Activated CD8-positive, alpha-beta memory T cell treated with anti-CD3 and anti-CD28 coated beads for 48 hours (primary cell): ENCODE measurements at regions not wholly inside any gene's neighbourhood (a gene's known extent, or its start where the extent isn't known, plus 50 kb on each side); places are given as distances from the start of the nearest gene placed in this dataset.

Experiments
- DNase-seq, 3 experiments: peaks; one replicate each; pipeline ENCODE4 v3.0.0-alpha.2; 2020; ENCODE audit warnings: low read depth in 2 of 3, low spot score in 2 of 3

DNA sequence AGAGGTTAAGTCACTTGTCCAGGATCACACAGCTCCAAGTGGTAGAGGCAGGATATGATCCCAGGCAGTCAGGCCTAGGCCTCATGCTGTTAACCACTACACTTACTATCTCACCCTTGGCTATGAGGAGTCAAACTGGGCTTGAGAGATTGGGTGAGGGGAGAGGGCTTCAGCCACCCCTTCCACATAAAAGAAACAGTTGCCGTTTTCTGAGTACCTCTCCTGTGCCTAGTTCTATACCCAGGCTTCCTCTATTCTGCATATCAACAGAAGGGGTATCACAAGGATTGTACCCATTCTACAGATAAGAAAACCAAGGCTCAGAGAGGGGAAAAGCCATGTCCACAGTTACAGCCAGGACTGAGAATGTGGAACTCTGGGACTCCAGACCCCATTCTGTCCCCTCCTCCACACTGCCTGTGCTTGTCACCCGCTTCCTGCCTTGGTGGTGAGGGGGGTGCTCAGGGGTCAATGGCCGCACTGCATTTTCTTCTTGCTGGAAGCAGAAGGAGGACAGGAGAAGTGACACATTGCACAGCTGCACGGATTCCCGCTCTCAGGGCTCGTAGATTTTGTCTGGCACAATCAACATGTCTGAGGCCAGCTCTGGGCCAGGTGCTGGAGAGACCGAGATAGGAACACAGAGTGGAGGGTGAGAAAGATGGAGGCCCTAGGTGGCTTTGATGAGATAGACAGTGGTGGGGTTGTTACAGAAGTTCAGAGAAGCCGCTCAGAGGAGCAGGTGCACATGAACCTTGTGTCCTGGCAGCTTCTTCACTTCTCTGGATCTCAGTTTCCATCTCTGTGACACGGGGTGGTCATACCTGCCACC is 108.4 kb upstream of the PTPN1 start:
- no peak for DNase-seq

DNA sequence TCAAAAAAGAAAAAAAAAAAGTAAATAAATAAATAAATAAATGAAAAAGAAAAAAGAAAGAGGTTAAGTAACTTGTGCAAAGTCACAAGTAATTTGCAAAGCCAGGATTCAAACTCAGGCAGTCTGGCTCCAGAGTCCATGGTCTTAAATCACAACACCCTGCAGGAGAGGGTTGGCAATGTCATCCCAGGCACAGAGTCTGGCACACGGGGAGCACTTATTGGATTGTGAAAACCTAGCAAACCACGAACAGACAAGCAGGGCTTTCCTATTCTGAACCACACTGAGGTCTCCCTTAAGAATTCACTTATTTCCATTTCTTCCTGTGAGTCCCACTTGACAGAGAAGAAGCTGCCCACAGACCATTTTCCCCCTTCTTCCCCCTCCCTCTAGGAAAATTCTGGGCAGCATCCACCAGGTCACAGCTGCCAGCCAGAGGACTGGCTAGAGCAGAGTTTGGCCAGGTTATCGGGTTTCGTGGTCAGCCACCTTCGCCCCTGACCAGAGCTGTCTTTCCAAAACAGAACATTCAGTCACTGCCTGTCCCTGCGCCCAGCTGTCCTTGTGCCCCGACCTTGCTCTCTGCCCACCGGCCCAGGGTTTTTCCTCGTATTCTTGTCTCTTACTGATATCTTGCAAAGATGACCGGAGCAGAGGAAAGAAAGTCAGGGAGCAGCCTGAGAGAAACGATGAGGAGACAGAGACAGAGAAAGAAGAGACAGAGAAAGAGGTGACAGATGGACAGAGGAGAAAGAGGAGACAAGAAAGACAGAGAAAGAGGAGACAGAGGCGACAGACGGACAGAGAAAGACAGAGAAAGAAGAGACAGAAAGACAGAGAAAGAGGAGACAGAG is 106.4 kb upstream of the PTPN1 start:
- no peak for DNase-seq

DNA sequence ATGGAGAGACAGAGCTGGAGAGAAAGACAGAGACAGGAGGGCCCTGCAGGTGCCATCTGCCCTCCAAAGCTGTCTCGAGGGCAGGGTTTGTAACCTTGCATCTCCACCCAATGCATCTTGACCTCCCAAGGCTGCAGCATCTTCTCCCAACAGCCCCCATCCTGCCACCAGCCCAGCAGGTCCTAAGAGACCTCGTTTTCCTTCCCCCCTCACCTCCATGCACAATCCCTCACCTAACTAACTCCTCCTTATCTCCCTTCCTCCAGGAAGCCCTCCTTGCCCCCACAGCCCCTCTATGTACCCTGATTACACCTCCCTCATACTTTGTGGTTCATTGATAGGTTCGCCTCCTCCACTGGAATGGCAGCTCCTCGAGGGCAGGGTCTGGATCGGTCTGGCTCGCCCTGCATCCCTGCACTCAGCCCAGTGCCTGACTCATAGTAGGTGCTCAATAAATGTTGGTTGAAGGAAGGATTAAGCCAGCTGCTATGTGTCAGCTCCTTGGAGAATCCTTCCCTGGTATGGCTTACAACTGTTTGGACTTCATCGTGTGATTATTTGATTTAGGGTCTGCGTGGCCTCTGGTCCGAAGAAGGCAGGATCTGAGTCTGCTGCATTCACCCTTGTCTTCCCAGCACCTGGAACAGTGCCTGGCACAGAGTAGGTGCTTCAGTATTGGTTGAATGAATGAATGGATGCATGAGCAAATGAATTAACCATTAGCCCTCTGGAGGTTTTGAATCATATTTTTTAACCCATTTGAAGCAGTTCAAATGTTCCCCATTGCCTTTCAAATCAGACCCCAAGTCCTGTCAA is 105.6 kb upstream of the PTPN1 start:
- no peak for DNase-seq

DNA sequence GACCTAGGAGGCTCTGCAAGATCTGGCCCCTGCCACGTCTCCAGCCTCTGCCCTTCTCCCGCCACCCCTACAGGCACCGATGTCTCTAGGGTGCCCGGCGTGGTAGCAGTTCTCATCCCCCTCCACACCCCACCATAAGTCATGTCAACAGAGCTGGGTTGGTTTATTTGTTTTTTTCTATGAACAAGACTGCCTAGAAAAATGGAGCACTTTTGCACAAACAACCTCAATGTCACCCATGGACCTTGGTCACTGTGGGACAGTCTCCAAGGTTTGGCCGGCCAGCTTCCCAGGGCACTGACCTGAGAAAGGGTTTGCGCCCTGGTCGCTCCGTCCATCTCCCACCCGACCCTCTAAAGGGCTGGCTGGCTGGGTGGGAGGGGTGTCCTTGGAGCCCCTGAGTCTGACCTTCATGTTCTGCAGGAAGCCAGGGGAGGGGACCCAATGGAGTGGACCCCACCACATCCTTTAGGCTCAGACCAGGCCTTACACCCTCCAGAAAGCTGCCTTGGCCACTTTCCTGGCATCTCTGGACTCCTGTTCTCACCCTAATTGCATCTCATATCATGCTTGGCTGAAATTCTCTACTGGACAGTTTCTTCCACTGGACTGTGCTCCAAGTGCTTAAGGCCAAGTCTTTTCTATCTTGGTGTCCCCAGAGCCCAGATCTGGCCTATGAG is 104.8 kb upstream of the PTPN1 start:
- no peak for DNase-seq

DNA sequence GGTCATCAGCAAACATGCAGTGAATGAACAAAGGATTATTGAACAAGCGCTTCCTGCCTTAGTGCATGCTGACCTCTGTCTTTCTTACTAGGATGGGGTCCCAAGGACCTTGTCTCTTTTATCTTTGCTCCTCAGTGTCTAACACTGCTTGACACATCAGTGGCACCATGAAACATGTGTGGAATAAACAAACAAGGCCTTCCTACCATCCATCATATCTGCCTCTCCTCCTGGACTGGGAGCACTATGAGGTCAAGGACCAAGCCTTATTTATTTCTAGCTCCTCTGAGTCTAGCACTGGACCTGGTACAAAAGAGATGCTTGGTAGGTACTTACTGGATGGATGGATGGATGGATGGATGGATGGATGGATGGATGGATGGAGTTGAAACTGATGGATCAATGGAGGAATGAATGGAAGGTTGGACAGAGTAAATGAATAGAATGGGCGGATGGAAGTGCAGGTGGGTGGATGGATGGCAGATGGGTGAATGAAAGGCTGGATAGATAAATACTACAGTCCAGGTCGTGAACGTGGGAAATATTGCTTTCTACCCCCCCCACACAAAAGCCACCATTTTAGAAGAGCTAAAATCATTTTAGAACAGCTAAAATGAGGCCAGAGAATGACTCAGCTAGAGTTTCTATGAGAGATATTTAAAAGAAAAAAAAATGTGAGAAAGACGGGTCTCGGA is 104.1 kb upstream of the PTPN1 start:
- DNase-seq = no peak

DNA sequence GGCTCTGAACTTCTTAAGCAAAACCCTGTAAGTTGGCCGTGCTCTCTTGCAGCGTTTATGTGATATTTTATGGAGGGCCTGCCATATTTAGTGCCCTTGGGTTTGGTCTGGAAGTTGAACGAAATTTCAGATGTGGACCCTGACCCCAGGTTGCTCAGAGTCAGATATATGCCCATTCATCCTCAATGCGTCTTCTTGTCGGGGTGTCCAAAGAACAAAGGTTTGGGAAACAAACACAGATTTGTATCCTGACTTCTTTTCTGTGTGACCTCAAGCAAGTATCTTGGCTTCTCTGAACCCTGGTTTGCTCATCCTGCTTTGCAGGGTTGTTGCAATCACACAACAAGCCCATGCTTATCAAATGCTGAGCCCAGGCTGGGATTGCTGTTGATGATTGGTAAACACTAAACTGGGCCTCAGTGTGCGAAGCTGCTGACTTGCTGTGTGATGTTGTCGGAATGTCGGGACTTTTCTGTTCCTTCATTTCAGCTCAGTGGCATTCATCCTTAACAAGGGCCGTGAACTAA is 103.5 kb upstream of the PTPN1 start:
- DNase-seq = no peak

DNA sequence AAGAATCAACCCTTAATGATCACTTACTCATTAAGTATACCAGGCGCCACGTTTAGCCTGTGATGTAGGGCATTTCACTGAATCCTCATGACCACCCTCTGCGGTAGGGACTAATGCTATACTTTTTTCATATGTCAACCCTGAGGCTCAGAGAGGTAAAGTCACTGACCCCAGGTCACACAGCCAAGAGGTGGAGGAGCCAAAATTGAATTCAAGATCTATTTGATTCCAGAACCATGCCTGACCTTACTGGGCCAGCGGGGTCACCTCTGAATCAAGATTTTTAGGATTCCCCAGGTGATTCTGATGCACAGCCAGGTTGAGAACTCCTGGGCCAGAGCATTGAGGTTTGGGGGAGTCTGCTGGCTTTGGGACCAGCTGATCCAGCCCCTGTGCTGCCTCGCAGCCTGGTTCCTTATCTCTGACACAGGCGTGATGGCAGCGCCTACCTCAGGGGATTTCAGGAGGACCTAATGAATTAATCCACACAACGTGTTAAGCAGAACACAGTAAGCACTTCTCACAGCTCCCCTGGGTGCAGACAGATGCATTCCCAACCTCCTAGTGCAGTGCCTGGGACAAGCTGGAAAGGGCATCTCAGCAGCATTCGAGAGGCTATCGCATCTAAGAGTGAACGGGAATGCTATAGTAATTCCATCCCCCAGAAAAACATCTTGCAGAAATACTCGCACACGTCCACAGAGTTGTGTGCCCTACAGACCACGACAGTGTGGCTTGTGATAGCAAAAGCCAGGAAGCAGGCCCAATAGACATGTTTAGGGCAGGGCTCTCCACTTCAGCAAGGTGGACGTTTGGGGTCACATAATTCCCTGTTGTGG is 101.4 kb upstream of the PTPN1 start:
- DNase-seq = no peak

DNA sequence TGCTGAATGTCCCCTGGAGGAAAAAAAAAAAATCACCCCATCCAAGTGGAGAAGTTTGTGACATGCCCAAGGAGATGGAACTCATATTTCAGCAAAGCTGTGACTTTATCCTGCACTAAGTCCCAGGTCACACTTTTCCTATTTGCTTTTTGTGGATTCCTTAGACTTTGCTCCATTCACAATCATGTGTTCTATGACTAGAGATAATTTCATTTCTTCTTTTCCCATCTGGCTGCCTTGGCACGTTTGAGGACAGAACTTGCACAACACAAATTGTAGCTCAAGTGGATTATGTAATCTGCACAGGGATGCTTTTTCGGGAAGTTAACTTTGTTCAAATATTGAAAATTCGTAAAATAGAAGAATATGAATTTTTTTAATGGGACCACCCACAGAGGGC is 100.7 kb upstream of the PTPN1 start:
- DNase-seq = no peak

DNA sequence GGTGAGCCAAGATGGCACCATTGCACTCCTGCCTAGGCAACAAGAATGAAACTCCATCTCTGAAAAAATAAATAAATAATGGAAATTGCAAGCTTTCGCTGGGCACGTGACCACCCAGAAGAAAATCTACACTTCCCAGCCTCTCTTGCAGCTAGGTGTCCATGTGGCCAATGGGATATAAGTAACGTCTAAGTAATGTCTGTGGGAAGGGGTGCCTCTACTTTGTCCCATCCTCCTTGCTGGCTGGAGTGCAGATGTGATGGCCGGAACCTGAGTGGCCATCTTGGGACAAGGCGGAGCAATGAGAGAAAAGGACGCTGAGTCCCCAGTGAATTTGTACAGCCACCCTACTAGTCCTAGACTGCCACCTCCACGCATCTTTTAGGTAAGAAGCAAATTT is 99.8 kb upstream of the PTPN1 start:
- no peak for DNase-seq

DNA sequence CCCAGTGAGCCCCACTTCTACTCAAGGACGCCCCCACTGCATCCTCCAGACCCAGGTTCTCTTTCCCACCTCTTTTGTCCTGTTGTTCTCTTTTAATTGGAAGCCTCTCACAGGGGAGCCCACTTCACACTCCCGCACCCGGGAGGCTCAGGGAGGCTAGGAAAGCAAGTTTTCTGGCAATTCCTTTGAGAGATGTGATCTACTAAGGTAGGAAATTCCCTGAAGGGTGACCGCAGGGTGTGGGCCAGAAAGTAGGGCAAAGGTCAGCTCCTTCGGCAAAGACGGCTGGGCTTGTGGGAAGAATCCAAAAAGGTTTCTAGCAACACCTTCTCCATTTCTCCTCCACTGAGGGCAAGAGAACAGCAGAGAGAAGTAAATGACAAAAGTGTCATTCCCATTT is 98.1 kb upstream of the PTPN1 start:
- DNase-seq = no peak

DNA sequence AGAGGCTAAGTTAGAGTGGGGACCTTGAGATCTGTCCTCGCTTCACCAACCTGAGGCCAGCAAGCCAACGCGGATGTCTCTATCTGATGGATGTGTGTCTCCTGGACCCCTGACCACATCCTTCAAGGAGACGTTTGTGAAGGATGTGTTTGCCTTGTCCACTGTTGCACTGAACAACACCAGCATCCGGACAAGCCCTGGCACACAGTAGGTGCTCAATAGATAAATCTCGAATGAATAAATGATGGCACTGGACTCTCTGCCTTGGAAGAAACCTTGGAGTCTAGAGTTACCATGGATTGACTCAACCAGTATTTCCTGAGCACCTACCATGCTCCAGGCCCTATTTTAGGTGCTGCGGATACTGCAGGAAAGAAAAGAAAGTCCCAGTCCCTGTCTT is 97.7 kb upstream of the PTPN1 start:
- no peak for DNase-seq

DNA sequence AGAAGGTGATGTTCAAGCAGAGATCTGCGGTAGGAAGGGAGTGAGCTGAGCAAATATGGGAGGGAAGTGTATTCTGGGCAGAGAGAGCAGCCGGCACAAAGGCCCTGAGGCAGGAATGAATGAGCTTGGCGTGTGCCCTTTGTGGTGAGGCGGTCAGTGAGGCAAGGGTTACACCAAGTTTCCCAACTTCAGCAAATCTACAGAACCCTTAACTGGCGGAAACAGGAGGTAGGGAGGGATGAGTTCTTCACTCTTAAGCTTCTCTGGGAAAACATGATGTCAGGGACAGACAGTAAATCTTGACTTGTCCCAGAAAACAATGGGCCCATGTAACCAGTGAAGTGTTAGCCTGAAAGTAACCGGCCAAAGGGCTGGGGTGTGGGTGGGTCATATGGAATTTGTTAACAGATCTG is 97.1 kb upstream of the PTPN1 start:
- no peak for DNase-seq

DNA sequence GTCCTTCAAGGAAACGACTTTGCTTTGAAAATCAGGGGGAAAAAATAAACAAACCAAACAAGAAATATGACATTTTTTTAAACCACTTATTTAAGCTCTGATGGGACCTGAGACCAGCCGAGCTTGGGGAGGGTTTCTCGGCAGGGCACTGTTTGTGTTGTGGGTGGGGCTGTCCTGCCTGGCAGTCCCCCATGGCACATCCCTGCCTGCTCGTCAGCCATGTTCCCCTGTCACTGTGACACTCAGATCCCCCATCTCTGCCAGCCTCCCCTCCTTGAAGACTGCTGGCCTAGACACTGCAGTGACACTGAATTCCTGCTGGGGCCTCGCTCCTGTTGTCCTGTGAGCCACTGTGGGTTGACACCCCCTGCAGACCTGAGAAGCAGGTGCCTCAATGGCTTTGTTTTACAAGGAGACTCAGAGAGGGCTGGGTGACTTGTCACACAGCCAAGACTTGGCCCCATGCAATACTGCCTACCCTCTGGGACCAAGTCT is 95.1 kb upstream of the PTPN1 start:
- no peak for DNase-seq

DNA sequence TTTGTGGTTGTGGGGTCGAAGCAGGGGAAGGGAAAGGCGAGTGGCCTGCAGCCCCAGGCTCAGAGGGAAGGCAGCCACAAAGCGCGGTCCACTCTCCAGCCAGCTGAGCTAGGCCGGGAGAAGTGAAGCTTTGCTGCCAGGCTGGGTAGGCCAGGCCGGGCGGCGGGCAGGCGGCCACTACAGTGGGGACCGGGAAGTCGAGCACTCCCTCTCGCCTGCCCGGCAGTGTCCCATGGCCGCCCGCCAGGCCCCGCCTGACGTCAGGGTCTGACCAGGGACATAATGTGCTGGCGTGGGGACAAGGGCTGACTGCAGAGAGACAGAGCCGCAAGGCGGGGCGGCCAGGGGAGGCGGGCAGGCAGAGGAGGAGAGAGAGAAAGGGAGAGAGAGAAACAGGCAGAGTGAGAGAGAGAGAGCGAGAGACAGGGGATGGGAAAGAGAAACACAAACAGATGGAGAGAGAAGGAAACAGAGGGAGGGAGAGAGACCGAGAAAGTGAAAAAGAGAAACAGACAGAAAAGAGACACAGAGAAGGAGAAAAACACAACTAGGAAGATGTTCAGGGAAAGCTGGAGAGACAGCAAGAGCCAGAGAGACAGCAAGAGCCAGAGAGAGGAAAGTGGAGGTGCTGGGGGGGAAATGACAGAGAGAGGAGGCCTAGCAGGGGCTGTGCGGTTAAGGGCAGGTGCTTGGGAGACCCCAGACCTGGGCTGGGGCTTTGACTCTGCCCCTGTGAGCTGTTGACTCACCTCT is 94.5 kb upstream of the PTPN1 start:
- DNase-seq = no peak

DNA sequence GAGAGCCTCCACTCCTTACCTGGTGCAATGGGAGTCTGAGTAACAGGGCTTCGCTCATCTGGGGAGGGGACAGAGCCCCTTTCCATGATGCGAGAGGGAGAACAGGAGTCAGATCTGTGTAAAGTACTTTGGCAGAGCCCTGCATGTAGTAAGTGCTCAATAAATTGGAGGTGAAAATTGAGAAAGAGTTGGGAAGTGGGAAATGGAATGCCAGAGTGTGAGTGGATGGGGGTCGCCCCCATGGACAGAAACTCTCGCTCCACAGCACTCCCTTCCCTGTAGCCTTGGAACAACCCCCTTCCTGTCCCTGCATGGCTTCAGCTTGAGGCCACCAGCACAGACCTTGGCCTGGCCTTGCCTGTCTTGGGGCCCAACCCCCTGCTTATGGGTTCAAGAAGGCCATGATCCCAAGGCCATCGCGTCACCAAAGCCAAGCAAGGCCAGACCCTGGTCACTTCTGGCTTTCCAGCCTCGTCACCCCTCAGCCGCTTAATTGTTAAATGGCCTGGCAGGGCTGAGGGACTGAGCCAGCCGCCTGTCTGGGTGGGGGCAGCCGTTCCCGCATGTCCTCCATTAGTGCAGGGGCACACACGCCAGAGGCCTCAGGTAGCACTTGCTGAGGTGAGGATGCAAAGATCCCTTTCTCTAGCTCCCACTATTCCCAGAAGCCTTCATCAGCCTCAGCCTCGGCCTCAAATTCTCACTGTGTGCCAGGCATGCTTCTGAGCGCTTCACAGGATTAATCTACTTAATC is 93.7 kb upstream of the PTPN1 start:
- DNase-seq = no peak

DNA sequence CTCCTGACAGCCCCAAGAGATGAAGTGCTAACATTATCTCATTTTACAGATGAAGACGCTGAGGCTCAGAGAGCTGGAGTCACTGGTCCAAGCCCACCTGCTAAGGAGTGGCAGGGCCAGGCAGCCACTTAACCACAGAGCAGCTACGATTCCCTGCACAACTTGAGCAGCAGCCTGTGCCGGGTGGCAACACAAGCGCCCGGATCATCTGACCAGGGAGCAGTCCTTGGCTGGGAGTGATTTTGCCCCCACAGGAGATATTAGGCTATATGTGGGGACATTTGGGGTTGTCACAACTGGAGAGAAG is 93.2 kb upstream of the PTPN1 start:
- no peak for DNase-seq

DNA sequence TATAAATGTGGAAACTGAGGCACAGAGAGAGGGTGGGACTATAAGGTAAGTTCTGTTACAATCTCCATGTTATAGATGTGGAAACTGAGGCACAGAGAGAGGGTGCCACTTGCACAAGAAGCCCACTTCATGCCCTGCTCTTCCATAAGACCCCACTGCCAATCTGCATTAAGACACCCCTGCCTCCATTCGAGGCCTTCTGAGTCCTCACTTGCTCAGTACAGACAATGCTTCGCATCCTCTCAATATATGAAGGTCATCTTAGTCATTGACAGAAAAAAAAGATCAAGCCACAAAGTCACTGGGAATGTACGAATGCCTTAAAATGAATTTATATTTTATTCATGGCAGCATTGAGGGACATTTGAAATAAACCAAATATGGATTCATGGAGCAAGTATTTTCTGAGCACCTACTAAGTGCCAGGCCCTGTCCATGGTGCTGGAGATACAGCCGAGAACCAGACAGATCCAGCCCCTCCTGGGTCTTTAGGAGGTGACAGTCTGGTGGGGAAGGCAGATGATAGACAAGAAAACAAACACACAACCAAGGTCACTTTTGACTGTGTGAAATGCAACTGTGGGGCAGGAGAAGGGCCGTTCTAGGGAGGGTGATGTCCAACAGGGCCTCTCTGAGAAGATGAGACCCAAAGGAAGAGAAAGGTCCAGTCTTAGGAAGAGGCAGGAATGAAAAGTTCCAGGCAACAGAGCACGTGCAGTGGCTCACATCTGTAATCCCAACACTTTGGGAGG is 92.5 kb upstream of the PTPN1 start:
- DNase-seq = no peak
